Femur (tissue), 1 donor: ENCODE measurements at regions not wholly inside any gene's neighbourhood (a gene's known extent, or its start where the extent isn't known, plus 50 kb on each side); places are given as distances from the start of the nearest gene placed in this dataset.

Source experiments
- DNase-seq: peaks from one replicate; pipeline ENCODE4 v3.0.0-alpha.2; 2017

DNA sequence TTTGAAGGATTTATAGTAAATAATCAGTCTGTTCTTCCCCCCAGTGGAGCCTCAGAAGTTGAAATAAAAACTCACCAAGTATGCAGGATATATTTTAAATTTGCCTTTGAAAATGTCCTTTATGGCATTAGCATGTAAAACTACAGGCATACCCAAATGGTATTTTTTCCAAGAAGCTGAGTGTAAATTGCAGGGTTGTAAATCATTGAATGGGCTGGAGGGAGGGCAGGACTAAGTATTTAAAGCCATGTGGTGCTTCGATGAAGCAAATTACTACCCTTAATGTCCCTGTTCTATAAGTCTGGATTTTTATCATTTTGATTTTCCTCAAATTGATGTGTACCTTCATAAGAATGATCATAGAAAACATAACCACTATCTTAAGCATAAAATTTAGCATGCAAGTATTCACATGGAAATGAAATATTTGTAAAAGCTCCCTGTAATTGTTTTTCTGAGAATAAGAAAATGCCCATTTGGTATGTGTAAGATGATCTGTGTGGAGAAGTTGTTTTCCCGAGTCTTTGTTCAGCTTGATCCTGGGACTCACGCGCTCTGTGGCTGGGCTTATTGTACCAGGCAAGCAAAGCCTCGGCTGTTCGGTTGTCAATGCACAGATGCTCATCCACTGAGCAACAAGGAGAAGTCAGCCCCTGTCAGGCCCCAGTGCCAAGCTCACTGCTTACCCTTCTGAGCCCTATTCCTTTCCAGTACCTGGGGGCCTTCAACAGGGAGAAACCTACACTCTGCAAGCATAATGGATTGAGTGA is 66.7 kb downstream of the CD164 start:
- DNase-seq: peak; percentile 37

DNA sequence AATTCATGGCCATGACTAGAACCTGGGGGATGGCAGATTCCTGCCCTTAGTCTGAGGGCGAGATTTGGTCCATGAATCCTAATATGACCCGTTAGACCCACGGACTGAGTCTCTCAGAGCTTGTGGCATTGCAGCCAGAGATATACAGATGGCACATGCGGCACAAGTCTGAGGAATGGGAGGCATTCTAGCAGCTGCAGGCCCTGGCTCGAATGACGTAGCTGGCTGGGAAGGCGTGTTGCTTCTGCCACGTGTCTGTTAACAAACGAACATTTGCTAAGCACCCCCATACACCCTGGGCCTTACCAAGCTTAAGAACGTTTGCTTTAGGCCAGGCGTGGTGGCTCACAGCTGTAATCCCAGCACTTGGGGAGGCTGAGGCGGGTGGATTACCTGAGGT is 68.0 kb downstream of the CD164 start:
- DNase-seq: peak; percentile 77

DNA sequence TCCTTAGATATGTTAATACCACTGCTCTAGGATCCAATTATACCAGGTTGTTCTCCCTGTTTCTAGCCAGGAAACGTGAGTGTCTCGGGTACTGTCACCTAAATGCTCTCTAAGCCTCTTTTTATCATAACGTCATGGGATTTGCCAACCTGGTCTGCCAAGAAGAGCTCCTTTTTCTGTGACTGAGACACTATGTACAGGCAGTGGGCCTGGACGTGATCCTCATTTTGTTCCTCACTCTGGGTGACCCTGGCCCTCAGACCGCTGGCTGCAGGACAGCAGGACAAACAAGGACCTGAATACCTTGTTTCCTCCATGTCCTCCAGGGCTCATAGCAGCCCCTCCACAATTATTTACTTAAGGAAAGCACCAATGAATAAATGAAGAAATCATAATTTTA is 69.1 kb downstream of the CD164 start:
- DNase-seq: no peak

DNA sequence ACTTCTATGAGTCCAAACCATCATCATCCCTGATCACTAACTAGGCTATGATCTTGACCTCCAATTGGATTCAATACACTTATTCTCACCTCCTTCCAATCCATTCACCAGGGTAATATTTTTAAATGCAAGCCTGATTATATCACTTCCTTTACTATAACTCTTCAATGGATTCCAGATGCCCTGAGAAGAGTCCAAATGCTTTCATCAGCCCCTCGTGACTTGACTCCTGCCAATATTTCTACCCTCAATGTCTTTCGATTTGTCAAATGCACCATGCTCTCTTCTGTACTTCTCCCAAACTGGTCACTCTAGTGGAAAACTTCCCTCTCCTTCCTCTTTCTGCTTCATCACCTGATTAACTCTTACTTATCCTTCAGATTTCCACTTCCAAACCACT is 70.8 kb downstream of the CD164 start:
- DNase-seq: peak; percentile 71

DNA sequence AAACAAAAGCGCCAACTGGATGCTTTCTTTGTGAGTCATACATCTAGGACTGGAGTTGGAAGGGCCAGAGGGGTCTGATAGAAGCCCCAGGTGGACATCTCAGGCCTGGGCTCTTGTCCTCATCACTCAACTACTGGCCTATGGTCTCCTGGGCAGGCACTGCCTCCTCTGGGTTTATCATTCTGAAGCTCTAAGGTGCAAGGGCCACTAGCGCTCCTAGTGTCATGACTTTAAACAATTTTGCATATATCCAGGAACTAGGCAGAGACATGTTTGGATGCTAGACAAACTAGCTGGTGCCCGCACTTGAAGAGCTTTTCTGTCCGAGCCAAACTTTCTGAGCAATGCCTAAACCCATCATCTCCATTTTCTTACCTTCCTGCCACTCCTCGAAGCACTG is 72.3 kb downstream of the CD164 start:
- DNase-seq: no peak

DNA sequence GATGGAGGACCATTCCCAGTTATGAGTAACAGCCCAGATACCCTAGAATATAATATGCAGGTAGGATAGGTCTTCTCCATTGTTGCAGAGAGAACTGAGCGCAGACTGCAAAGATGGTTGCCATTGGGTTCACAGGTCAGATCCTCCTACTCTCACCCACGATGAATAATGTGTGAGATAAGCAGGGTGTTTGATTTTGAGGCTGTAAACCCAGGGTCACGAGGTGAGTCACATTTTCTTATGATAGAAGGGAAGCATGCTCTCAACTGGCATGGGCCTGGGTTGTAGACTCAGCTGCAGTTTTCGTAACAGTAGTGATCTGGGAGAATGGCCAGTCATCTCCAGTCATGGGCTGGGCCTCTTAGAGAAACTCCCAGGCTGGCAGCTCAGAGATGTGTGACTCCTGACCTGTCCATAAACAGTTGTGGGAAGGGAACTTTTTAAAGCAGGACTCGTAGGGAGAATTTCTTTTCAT is 74.2 kb downstream of the CD164 start:
- DNase-seq: no peak

DNA sequence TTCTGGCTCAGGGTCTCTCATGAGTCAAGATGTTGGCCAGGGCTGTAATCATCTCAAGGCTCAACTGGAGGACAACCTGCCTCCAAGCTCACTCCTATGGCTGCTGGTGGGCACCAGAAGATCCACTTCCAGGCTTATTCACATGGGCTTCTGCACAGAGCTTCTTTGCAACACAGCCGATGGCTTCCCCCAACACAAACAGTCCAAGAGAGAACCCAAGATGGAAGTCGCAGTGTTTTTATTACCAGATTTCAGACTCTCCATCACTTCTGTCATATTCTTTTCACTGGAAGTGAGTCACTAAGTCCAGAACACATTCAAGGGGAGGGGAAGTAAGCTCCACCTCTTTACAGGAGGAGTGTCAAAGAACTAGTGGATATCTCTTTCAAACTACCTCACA is 75.5 kb downstream of the CD164 start:
- no peak for DNase-seq

DNA sequence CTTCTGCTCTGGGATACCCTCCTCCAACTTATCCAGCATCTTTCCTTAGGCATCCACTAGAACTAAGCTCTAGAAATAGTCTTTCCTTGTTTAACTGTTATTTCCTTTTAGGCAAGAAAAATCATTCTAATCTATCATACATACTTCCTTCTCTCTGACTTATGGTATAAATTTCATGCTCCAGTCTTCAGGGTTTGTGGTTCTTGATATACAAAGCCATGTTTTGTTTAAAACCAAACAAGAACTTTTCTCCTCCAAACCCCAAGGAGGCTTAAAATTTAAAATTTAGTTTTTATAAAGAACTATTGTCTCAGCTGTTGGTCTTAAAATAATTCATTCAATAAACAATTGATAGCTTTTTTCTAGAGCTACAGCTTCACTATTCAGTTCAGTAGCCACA is 77.2 kb downstream of the CD164 start:
- DNase-seq: no peak

DNA sequence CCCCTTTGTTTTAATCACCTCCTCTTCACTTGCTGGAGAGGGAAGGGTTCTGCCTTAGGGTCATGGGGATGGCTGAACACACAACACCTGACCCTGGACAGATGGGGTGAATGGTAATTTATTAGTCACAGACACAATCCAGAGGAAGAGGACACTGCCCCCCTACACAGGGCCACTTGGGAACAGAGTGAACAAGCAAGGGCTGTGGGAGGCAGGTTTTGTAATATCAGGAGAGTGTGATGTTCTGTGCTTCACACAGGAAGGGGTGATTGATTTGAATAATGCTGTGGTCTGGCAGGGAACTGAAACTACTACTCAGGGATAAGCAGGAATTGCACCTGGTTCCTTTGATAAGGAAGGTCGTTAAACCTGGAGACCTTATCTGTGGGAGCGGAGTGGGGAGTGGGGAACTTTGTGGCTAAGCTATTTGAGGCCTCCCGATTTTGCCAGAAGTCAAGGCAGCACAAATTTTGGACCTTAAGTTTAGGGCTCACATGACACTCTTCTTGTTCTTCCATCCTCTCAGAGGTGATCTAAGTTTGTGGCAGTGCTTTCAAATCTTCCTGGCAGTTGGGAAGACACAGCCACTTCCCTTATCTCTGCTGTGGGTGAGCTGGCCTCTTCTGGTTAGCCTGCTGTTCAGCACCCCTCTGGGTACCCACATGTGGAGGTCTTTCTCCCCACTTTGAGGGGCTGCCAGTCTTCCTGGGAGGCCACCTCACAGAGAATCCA is 77.8 kb downstream of the CD164 start:
- no peak for DNase-seq

DNA sequence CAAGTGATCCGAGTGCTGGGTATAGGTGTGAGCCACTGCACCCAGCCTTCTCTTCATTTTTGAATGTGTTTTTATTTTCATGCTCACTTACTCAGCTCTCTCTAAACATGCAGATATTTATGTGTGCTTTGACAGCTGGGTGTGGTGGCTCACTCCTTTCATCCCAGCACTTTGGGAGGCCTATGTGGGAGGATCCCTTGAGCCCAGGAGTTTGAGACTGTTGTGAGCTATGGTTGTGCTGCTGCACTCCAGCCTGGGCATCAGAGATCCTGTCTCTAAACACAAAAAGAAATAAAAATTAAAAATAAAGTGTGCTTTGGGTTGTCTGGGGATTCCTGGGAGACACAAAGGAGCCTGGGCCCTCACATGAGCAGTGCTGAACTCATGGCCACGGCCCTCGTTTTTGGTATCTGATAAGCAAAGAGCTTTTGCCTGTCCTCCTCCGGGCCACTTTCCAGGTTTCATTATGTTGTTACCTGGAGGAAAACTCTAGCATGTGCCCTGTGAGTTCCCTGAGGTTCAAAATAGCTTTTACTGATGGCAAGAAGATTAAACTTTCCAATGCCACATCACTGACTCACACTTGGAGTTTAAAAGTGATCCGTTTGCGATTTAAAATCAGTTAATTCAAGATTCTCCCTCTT is 78.5 kb downstream of the CD164 start:
- no peak for DNase-seq

DNA sequence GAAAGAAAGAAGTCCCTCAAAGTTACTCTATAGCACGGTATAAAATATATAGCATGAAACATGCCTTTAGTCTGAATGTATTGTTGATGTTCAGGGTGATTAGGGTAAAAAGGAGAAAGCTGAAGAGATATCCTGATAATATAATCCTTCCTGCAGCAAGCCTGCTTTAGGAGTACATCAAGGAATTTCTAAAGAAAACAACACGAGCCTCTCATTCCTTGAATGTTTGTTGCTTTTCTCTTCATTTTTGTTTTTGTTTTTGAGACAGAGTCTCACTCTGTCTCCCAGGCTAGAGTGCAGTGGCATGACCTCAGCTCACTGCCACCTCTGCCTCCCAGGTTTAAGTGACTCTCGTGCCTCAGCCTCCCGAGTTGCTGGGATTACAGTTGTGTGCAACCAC is 79.1 kb downstream of the CD164 start:
- no peak for DNase-seq

DNA sequence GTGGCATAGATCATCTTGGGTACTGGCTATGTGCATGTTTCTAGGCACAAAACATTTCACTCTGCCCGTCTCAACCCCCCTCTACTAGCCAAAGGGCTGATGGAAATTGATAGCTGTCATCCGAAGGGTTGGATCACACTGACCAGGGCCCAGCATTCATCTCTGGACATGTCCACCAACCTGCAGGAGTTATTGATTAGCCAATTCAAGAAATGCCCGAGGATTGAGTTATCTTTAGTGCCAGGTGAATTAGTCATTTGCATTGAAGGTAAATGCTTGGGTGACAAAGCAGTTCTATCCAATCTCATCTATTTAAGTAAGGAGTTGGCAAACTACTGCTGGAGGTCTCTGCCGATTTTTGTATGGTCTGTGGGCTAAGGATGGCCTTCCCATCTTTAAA is 80.1 kb downstream of the CD164 start:
- no peak for DNase-seq

DNA sequence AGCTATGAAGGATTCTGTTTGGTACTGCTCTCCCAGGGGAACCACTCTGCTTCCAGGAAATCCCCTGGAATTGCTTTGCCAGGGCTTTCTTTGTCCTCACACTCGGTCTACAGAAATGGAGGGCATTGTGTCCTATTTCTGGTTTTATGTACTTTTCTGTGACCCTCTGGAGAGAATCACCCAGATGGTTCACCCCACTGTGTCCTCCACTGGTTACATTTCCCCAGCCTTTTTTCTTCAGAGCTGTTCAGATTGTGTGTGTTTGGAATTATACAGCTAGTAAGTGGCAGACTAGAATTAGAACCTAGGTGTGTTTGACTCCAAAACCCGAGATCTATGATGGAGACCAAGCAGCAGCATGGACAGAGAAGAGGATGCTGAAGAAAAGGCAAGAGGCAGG is 80.8 kb downstream of the CD164 start:
- DNase-seq: no peak

DNA sequence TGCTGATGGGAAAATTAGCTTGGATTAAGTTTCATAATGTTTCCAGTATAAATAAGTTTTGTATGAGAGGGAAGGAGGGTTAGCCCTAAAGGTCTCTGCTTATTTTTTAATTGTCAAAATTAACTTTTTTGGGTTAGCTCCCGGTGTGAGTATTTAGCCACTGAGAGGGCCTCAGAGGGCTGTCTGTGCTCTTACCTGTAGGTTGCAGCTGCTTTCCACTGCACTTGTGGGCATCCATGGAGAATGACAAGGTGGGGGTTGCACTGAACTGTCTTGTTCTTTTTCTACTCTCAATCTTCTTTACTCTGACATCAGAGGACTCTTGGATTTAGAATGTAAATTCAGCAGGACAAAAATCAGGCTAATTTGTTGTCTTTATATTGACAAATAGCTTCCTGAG is 81.4 kb downstream of the CD164 start:
- DNase-seq: no peak

DNA sequence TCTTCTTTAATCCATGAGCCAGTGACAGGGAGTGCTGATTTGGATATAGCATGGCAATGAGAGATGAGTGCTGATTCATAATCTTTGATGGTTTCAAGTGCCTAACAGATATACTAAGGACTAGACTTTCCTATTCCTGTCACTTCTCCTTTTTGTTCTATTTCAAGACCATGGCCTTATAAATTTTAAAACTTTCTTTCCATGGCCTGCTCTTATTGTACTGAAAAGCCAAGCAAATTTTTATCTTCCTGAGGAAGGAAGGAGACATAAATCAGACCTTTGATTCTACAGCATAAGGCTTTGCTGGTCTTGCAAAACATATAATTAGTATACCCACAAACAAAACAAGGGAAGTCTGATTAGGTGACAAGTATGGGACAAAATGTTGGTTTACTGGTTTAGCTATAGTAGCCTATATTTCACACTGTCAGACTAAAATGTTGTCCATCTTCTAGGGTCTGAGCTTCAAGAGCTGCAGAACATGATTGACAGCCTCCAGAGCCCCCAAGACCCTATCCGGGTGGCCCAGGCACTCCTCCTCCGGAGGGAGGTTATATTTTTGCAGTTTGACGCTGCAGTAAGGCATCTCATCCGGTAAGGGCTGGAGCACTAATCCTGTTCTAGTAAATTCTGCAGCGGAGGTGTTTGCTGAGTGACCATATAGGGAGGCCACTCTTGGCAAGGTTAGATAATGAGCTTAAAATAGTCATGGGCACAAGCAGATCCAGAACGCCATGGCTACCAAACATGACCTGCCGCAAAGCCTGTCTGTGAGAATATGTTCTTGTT is 82.3 kb downstream of the CD164 start:
- no peak for DNase-seq

DNA sequence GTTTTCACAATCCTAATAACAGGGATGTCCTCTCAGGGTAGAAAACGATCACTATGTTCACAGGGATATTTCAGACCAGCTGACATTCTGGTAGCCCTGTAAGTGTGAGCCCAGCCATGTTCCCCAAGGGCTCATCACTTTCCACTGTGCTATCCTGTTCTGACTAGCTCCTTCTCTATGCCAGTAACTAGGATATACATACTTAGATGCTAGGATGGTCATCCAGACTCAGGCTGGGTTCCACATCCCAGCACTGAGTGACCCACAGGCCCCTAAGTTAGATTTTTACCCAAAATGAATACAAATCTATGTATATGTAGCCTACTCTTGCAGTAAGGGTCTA is 83.0 kb downstream of the CD164 start:
- DNase-seq: no peak

DNA sequence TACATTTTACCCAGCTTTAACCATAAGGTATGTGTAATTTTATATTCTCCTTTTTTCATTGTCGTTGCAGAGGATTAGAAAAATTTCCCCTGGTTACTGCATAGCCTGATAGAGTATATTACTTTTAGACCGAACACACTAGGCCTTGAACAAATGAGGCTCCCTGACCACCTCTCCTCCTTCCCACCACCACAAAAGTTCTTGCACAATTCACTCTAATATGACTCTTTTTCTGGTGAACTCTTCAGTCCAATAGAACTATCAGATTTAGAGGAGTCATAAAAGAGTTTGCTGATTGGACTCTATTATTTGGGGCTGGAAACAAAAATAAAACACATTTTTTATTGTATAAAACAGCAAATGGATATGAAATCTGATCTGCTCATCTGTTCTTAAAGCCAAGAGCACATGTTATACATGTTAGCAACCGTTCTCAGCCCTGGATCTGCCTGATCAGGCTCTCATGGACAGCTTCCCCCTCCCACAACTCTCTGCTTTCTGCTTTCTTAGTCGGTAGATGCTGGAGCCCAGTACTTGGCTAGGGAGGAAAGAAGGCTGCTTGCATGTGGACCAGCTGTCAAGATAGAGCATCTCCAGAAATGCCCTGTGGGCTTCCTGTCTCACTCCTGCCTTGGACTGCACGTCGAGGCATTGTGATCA is 83.5 kb downstream of the CD164 start:
- DNase-seq: no peak

DNA sequence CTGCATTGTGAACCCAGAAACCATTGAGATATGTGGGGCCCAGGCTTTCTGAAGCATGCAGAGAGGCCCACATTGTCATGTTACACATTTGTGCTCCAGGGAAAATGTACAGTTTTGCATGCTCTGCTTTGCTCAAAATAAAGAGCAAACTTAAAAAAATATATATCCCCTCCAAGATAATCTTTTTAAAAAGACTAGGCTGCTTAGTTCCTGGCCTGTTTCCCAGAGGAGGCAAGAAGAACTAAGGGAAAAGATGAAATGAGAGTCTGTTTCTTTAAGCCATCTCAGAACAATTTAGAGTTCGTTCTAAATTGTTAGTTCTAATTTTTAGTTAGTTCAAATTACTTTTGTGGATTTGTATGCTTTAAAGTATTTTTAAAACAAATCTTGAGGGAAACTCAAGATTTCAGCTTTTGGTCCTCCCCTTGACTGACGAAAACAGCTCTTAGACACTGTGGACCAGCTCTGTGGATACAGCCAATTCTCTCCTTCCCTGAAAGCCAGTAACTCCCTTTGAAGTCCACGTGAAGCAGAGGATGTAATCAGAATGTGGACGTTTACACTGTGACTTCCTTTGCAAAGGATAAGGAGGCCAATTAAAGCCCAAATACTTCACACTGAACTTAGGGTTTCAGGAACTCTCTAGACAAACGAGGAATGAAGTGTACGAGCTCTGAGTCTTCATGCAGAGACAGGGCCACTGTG is 84.7 kb downstream of the CD164 start:
- DNase-seq: no peak

DNA sequence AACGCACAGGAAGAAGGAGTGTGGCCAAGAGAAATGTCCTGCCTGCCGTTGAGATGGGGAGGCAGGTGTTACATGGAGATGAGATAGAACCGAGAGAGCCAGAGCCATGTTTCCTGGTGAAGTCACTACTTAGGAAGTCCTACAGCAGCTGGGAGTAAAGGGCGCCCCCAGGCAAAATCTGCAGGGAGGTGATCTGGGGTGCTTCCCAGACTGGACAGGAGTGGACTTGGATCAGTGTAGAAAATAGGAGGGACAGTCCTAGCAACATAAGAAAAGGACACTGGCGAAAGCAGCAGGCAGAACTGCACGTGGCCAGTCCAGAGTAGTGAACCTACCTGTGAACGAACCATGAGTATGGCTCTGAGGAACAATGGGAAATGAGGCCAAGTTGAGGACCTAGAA is 85.3 kb downstream of the CD164 start:
- no peak for DNase-seq

DNA sequence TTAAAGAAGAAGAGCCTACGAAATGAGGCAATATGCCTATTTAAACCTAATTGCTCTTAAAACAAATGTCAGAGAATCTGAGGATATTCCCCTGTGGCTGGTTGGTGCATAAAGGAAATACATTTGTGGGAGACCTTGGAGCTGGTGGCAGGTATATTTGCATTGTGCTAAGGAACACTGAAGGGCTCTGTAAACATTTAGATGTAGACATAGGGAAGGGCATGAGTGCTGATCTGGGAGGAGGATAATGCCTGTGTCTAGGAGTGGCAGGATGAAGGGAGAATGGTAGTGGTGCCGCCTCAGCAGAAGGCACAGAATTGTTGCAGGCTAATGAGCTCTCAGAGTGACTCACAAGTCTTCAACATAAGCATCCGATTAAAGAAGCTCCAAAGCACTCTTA is 85.8 kb downstream of the CD164 start:
- DNase-seq: no peak

DNA sequence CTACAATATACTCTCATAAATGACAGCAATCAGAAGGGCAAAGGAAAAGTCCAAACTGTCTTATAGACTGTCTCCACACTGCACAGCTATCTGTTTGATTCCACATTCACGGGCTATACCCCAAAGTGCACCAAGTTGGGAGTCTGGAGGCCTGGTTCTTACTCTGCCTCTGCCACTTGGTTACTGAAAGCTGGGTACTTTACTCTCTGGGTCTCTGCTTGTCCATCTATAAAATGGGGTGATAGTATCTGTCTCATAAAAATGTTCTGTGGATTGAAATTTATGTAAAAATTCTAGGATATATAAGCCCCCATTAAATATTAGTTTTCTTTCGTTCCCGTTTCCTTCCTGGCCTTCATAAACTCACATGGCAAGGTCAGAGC is 86.5 kb downstream of the CD164 start:
- no peak for DNase-seq

DNA sequence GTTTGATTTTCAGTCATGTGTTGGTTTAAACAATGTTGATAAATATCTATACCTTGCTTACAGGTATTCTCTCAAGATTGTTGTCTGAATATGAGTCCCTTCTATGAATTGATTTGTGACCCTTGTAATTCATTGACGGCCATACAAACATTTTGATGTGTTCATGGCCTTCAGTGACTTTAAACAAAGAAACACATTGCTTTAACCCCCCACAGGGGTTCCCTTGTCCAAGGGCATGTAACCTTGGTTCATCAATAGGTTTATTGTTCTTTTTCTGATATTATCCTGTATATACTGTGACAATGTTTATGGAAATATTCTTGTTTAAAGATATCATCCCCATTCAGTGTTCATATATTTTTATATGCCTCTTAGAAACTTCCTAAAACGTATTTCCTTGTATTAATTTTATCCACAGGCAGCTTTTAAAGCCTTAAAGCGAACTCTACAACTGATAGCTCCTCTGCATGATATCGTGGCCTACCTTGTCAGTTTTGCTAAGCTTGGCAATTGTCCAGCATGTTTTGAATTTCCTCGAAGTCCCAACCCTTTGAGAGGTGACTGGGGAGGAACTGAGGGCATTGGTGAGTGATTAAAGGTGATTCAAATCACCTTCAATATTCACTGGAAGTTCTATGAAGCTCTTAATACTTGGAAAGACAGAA is 87.0 kb downstream of the CD164 start:
- DNase-seq: no peak
